ENCODE measurements at regions not wholly inside any gene's neighbourhood (a gene's known extent, or its start where the extent isn't known, plus 50 kb on each side); places are given as distances from the start of the nearest gene placed in this dataset.
"Not testable (repeated sequence)": the region's sequence is repeated elsewhere in the genome, so short reads cannot be mapped to it uniquely, and the experiment has no call there.

DNA sequence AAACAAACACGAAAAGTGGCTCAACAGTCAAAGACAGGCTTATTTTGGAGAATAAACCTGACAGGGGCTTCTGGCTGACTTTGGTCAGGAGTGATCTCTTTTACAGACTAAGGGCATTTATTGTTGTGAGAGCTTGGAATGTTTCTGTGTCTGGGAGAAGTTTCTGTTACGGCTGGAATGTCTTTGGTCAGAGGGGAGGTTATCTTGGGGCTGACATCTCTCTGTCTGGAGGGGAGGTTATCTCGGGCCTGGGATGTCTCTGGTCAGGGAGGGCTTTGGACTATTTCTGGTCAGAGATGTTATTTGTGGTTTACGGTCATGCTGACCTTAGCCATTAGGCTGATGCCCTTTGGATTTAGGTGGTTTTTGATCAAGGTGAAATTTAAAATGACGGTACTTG is 345.5 kb upstream of the FSIP2 start:
- no peak for DNase-seq

DNA sequence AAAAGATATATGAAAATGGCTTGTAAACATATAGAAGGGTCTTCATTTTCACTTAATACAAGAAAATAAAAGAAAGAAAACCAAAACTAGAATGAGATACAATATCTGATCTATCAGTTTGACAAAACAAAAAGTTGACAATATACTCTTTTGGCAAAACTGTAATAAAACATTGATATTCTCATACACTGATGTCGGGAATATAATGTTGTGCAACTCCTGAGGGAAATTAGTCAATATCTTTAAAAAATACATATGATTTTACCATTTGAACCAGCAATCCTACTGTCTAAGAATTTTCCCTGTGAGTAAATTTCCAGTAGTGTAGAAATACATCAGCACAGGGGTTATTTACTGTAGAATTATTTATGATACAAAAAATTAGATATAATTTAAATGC is 336.1 kb upstream of the FSIP2 start:
- DNase-seq, result no peak

DNA sequence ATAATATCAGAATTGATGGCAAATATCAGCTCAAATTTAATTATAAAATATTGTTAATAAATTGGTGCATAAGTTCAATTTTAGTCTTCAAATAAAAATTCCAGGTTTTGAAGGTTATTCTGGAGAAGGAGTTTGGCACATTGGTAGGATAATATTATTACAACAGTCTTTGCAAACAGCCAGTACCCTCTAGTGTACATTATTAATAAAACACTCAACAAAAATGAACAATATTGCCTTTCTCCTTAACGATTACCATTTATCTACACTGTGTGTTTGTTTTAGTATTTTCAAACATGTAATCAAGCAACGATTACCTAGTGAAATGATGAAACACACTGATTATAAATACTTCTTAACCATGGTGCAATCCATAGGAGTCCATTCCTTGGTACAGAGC is 334.0 kb upstream of the FSIP2 start:
- DNase-seq, result no peak

DNA sequence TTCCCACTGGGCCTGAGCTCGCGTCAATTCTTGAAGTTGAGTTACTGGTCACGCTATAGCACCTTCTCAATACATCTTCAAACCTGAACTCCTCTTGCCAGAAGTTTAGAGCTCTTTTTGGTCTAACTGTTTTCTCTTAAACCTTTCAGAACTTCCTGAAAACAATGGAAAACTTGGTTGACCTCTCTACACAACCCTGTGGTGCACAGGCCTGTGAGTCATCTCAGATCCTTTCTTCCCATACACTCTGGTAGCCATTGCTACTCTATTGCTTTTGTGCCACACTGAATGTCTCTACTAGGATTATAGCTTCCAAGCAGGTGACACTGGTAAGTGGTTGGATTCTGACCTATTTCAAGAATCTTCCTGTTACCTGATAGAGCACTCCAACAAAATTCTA is 321.5 kb upstream of the FSIP2 start:
- no peak for DNase-seq

DNA sequence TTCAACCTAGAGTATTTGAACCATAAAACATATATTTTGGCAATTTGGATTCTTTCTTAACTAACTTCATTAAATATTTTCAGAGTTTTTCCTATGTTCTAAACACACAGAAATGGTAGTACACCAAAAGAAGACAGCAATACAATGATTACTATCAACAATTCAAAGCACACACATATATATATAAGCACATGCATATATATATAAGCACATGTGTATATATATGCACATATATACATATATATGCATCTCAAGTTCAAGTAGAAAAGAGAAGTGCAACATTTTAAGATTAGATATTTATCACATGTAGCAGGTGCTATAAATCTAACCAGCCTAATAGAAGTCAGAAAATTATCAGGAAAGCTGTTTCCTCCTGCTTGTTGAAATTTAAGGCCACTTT is 320.9 kb upstream of the FSIP2 start:
- no peak for DNase-seq

DNA sequence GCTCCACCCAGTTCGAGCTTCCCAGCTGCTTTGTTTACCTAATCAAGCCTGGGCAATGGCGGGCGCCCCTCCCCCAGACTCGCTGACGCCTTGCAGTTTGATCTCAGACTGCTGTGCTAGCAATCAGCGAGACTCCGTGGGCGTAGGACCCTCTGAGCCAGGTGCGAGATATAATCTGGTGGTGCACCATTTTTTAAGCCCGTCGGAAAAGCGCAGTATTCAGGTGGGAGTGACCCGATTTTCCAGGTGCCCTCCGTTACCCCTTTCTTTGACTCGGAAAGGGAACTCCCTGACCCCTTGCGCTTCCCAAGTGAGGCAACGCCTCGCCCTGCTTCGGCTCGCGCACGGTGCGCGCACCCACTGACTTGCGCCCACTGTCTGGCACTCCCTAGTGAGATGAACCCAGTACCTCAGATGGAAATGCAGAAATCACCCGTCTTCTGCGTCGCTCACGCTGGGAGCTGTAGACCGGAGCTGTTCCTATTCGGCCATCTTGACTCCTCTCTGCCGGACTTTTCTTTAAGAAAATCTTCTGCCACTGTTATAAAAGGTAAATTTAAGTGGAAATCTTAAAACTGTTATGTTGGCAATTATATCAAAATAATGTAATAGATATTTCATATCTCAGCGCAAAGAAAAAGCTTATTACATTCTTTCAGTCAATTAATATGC is 313.5 kb upstream of the FSIP2 start:
- DNase-seq, result not testable (repeated sequence)

DNA sequence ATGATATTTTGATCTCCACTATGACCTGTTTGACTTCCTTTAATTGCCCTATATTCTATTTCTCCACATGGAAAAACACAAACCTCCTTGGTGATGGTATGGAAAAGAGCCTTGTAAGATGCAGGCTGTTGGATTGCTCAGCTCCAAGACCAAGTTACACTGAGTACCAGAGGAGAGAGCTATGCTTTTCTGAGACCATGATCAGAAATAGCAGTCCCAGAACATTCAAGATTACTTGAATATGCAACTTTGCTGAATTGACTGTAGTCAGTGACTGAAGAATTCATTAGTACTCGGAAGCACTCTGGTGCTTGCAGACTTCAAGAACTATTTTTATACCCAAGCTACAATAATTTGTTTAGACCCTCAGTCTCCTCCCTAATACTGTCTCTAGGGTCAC is 310.6 kb upstream of the FSIP2 start:
- no peak for DNase-seq

DNA sequence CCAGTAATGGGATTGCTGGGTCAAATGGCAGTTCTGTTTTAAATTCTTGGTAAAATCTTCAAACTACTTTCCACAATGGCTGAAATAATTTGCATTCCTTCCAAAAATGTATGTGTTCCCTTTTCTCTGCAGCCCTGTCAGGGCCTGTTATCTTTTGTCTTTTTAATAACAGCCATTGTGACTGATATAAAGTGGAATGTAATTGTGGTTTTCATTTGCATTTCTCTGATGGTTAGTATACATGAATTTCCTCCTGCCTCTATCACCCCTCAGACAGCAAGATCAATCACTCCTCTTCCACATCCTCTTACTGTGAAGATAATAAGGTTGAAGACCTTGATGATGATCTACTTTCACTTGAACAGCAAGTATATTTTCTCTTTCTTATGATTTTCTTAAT is 304.8 kb upstream of the FSIP2 start:
- no peak for DNase-seq

DNA sequence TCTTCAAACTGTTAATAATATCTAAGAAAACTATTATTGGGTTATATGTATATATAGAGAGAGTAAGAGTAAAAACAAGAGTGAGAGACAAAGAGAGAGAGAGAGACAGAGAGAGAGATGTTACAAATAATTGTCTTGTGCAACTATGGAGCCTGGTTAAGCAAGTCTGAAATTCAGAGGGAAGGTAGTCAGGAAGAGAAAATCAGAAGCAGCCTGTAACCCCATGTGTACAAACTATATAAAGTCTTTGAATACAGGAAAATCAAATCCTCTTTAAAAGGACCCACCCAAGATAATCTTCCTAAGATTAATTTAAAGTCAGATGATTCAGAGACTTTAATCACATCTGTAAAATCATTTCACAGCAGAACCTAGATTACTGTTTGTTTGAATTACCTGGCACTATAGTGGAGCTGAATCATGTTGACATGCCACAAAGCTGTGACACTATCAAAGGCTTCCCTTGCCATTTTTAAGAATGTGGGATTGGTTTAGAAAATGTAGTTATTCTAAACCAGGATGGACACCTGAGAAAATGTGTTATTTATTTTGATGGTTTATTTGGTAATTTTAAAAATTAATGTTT is 301.7 kb upstream of the FSIP2 start:
- no peak for DNase-seq

DNA sequence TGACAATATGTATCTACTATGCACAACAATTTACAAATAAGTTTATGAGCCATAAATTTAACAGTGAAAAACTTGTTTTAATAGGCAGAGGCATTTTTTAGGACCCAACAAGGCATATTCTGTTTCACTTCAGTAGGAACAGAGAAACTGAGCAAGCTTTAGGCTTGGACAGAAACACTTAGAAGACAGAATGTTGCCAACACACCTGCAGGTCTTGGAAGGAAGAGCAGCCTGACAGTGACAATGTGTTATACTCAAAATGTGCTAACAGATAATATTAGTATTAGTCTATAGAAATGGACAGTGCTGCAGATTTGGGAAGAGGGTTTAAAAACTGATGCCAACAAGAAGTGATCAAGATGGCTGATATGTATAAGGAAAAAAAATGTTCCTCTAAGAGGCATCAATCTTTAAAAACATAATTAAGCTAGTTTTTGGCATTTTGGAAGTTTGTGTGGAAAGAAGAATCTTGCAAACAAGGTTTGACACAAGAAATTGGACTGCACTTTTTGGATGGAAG is 297.1 kb upstream of the FSIP2 start:
- no peak for DNase-seq

DNA sequence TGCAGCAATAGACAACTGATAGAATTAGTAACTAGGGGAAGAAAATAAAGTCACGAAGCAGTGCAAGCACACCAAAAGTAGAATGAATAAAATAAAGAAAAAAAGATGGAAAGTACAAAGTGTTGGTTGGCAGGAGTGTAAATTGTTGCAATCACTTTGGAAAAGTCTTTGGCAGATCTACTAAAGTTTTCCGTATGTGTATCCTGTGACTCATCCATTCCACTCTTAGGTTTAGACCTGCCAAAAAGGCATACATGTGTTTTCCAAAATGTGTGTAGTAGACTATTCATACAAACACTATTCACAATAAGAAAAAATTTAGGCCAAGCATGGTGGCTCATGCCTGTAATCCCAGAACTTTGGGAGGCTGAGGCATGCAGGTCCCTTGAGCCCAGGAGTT is 282.1 kb upstream of the FSIP2 start:
- no peak for DNase-seq

DNA sequence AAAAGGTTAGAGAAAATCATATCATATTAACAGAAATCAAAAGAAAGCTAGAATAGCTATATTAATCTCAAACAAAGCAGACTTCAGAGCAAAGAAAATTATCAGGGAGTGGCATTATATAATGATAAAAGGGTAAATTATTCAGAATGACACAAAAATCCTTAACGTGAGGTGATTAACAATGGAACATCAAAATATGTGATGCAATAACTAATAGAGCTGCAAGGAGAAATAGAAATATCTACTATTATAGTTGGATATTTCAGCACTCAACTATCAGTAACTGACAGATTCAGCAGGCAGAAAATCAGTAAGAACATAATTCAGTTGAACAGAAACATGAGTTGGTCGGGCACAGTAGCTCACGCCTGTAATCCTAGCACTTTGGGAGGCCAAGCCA is 275.1 kb upstream of the FSIP2 start:
- DNase-seq, result no peak

DNA sequence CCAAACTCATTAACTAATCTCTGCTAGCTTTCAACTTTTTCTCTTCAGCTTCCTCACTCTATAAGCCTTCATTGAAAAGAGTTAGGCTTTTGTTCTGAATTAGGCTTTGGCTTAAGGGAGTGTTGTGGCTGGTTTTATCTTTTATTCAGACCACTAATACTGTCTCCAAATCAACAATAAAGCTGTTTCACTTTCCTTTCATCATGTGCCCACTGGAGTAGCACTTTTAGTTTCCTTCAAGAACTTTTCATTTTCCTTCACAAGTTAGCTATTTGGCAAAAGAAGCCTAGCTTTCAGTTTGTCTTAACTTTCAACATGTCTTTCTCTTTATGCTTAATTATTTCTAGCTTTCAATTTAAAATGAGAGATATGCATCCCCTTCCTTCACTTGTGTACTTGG is 271.7 kb upstream of the FSIP2 start:
- no peak for DNase-seq

DNA sequence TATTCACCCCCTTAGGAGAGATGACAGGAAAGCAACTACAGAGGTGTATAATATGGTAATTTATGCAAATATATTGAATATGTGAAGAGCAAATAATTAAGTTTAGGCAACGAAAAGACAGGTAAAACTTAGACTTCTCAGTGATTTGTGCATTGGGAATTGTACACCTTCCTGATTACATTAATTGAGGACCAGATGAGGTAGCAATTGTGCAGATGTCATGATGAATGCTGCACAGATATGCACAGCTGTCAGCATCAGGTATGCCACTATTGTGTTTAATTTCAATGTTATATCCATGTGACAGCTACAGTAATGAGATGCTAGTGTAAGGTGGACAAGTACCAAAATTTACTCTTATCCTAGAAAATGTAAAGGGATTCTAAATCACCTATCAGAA is 267.2 kb upstream of the FSIP2 start:
- DNase-seq, result no peak

DNA sequence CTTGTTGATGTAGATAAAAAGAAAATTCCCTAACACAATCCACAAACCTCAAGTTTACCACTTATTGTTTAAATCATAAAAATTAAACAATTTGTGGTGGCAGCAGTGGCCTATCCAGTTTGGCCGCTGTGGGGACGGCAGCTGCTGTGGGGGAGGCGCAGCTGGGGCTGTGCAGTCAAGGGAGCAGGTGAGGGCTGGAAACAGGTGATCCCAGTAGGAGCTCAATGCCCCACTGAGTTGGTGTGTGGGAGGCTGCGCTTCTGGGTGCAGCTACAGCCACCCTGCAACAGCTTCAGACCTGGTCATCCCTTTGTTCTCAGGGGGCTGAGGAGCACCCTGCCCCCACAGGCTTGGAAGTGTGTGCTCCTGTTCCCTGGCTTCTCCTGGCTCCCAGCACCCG is 266.0 kb upstream of the FSIP2 start:
- DNase-seq, result no peak

DNA sequence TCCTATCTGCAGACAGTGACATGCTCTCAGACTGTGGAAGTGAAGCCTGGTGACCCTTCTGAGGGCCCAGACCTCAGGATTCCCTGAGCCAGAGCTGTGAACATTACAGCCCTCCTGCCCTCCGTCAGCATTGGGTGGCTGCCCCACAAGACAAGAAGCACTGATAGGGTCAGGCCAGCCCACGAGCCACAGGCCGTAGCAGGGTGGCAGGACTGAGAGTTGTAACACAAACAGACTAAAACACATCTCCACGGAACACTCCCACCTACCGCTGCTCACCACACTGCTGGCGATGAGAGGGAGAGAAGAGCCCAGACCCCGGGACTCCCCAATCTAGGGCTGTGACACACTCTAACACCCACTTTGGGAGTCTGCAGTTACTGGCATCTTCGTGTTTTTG is 264.8 kb upstream of the FSIP2 start:
- no peak for DNase-seq

DNA sequence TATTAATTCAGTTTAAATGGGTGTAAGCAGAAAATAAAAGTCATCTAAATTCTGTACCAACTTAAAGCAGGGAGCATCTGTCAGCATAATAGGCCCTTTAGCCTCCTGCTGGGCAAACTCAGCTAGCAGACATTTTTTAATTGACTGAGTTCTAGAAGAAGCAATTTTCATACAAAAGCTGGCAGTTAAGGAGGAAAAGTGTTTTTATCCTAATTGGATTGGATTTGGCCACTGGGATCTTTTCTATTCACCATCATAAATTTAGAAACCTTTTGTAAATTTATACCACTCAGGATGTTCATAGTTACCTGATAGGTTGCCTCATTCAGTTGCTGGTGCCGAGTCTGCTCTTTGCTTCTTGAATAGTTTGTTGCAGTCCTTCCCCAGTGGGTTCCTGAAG is 262.7 kb upstream of the FSIP2 start:
- DNase-seq, result no peak

DNA sequence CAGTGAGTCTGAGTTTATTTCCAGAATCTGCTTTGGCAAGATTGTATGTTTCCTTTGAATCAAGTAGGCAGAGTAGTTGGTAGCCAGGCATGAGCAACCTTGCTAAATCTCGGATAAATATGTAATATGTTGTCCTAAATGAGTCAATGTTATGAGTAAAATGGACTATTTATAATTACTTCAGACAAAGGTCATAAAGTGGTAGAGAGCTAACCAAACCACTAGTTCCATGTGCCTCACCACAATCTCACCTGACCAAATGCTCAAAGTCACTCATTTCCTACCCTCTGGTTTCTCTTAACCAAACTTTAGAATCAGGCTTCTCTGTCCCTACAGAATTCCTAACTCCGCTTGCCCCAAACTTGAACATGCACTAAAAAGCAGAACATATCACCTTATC is 261.2 kb upstream of the FSIP2 start:
- DNase-seq, result no peak

DNA sequence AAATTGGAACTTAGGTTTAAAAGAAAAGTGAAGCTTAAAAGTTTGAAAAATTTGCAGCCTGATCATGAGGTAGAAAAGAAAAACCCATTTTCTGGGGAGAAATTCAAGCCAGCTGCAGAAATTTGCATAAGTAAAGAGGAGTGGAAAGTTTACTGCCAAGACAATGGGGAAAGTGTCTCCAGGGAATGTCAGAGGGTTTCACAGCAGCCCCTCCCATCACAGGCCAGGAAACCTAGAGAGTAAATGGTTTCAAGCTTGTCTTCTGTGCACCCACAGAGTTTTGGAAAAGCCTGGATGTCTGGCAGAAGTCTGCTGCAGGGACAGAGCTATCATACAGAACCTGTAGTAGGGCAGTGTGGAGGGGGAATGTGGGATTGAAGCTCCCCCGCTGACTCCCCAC is 254.0 kb upstream of the FSIP2 start:
- DNase-seq, result no peak

DNA sequence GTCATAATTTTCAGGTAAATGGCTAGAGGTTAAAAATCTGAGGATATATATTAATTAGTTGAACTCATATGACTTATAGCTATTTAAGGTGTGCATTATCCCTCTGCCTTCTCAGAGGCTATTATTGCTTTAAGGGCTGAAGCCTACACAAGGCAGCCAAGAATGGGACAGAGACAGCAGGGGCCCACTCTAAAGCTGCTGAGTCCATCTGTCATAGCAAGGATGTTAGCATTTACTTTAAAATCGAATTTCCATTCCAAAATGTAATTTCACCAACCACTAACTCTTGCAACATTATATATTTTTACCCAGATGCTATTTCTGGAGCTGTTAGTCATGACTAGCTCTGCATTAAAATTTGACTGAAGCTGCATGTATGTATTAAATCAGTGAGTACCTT is 236.3 kb upstream of the FSIP2 start:
- no peak for DNase-seq

DNA sequence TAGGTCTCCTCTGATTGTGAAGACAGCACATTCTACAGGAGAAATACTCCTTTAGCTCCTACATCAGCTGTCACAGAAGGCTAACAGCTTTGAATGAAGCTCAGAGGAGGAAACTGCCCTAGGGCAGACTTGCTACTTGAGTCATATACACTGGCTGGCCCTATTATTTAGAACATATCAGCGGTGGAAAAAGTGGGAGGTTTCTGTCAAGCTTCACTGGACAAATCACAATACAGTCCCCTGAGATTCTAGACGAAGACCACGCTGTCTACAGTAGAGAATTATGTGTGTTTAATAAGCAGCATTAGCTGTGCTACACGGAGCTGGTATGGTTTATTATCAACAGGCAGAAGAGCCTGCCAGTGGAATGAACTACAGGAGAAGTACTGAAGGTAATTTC is 230.9 kb upstream of the FSIP2 start:
- DNase-seq, result no peak

DNA sequence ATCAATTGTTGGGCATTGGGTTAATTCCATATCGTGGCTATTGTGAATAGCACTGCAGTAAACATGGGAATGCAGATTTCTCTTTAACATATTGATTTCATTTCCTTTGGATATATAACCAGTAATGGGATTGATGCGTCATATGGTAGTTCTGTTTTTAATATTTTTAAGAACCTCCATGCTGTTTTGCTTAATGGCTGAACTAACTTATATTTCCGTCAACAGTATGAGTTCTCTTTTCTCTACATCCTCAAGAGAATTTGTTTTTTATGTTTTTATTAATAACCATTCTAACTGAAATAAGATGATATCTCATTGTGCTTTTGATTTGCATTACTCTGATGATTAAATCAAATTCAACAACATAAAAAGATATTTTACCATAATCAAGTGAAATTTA is 228.5 kb upstream of the FSIP2 start:
- DNase-seq, result no peak

DNA sequence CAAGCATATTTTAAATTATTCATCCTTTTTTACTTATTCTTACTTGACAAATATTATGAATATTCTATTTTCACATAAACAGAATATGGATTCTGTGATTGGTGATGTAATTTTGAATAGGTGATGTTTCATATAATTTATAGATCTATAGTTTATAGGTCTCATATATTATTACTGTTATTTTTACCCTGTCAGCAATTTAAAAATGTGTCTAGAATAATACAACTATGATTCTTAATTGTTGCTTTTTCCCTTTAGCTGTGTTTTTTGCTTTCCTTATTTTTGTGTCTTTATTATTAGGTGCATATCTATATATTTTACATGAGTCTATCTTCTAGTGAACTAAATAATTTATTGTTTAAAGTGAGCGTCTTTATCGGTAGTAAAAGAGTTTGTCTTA is 226.7 kb upstream of the FSIP2 start:
- no peak for DNase-seq

DNA sequence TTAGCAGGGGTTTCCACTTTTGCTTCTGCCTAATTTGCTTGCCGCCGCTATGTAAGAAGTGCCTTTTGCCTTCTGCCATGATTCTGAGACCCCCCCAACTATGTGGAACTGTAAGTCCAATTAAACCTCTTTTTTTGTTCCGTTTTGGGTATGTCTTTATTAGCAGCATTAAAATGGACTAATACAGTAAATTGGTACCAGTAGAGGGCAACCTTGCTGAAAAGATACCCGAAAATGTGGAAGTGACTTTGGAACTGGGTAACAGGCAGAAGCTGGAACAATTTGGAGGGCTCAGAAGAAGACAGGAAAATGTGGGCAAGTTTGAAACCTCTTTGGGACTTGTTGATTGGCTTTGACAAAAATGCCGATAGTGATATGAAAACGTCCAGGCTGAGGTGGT is 216.1 kb upstream of the FSIP2 start:
- no peak for DNase-seq

DNA sequence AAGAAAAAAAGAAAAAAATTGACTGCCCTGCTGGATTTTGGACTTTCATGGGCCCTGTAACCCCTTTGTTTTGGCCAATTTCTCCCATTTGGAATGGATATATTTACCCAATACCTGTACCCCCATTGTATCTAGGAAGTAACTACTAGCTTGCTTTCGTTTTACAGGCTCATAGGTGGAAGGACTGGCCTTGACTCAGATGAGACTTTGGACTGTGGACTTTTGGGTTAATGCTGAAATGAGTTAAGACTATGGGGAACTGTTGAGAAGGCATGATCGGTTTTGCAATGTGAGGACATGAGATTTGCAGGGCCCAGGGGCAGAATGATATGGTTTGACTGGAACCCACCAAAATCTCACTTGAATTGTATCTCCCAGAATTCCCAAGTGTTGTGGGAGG is 214.4 kb upstream of the FSIP2 start:
- not testable (repeated sequence) for DNase-seq

All from NCI-H510A (cell line).